ENCODE measurements at regions not wholly inside any gene's neighbourhood (a gene's known extent, or its start where the extent isn't known, plus 50 kb on each side); places are given as distances from the start of the nearest gene placed in this dataset.

GRCh38 chr5:110329955-110330525 is 396.4 kb downstream of the TMEM232 start:
- ChIA-PET RAD21 (ENCODE audit: low non-redundant PET in 1 of 2, low total read pairs in 2 of 2, uncharacterized antibody in 2 of 2, unreplicated experiment in 2 of 2) (no interaction called here), CTCF (no interaction called here), POLR2A (no interaction called here)
- no peak for ATAC-seq
- intact Hi-C loops (cut with micrococcal nuclease) = no loop called here
- no peaks in the 10 kb centered on the region for H3K4me1 ChIP-seq (ENCODE audit: control insufficient read depth in 1 of 2, insufficient read depth in 2 of 2, low read length in 2 of 2)
- H3K4me3 ChIP-seq (replicated peaks in 1 of 2; ENCODE audit: low read depth in 1 of 2, low read length in 2 of 2) = no peak overlapping the region
- no peaks in the 10 kb centered on the region for H3K27me3 ChIP-seq (ENCODE audit: insufficient read depth, low read length)
- H3K9ac ChIP-seq (ENCODE audit: low read length) = no peak overlapping the region
- DNase-seq (ENCODE audit: low read depth, low spot score) = no peak
- H3K9me2 ChIP-seq (ENCODE audit: insufficient read depth) = no peaks in the 10 kb centered on the region
- H2AFZ ChIP-seq (ENCODE audit: low read depth, low read length, poor library complexity, severe bottlenecking) = no peak overlapping the region
- no peaks in the 10 kb centered on the region for H3K9me3 ChIP-seq (ENCODE audit: control insufficient read depth in 1 of 2, insufficient read depth in 1 of 2, low read depth in 1 of 2, low read length in 2 of 2)
- TF ChIP-seq ELF1 (IDR thresholded peaks at IDR 0.05; ENCODE audit: borderline replicate concordance, low read depth) (no peak), POLR2AphosphoS5 (IDR thresholded peaks at IDR 0.05; ENCODE audit: low read depth, low read length) (no peak), RAD21 (IDR thresholded peaks at IDR 0.05; ENCODE audit: low read depth) (no peak), SRF (IDR thresholded peaks at IDR 0.05; ENCODE audit: low read depth) (no peak), MAX (IDR thresholded peaks at IDR 0.05) (no peak), CTCF (IDR thresholded peaks at IDR 0.05 in 2 of 3, conservative IDR thresholded peaks at IDR 0.05 in 1 of 3; ENCODE audit: borderline replicate concordance in 1 of 3, insufficient read depth in 1 of 3, low read depth in 2 of 3, low read length in 2 of 3) (no peak), ZNF274 (IDR thresholded peaks at IDR 0.05; ENCODE audit: low read depth, low read length) (no peak)
- no peak overlapping the region for H3K27ac ChIP-seq (ENCODE audit: low read depth, low read length)
- BruUV-seq (replicated peaks) = no TSS peak
- no peaks in the 10 kb centered on the region for H3K79me2 ChIP-seq (ENCODE audit: insufficient read depth, low read length)
- H4K20me1 ChIP-seq (ENCODE audit: insufficient read depth) = no peaks in the 10 kb centered on the region
- no peak overlapping the region for H3K4me2 ChIP-seq (ENCODE audit: low read length)
- no peaks in the 10 kb centered on the region for H3K36me3 ChIP-seq (ENCODE audit: control insufficient read depth in 1 of 2, insufficient read depth in 2 of 2, low read length in 2 of 2)

GRCh38 chr5:110333384-110333783 is 393.1 kb downstream of the TMEM232 start:
- CTCF ChIA-PET = interaction anchor here (1.3 kb wide), 1 partner anchor 289 kb away, joined by 5 read pairs; no protein-coding TSS in a partner anchor
- POLR2A ChIA-PET = no interaction called here
- ATAC-seq = no peak
- TF ChIP-seq MAX (IDR thresholded peaks at IDR 0.05) (no peak), RAD21 (IDR thresholded peaks at IDR 0.05; ENCODE audit: low read depth) (peak; percentile 44), CEBPB (IDR thresholded peaks at IDR 0.05; ENCODE audit: low read depth) (no peak), JUND (IDR thresholded peaks at IDR 0.05) (no peak), SP1 (IDR thresholded peaks at IDR 0.05; ENCODE audit: low read depth) (no peak), ZBTB33 (IDR thresholded peaks at IDR 0.05; ENCODE audit: extremely low read depth, insufficient replicate concordance, low read length) (no peak), EGR1 (IDR thresholded peaks at IDR 0.05; ENCODE audit: low read depth) (no peak), EZH2 (IDR thresholded peaks at IDR 0.05) (no peak), FOSL1 (IDR thresholded peaks at IDR 0.05; ENCODE audit: low read depth) (no peak), SIN3A (IDR thresholded peaks at IDR 0.05; ENCODE audit: low read depth) (no peak)

More at GRCh38 chr5:110333384-110333783, 393.1 kb downstream of the TMEM232 start:
- Histone ChIP-seq H2AFZ (ENCODE audit: low read depth, low read length, poor library complexity, severe bottlenecking) (no peak overlapping the region), H3K4me1 (ENCODE audit: control insufficient read depth in 1 of 2, insufficient read depth in 2 of 2, low read length in 2 of 2) (no peaks in the 10 kb centered on the region), H4K20me1 (ENCODE audit: insufficient read depth) (no peaks in the 10 kb centered on the region), H3K4me2 (ENCODE audit: low read length) (no peak overlapping the region), H3K9ac (ENCODE audit: low read length) (no peak overlapping the region), H3K27ac (ENCODE audit: low read depth, low read length) (no peak overlapping the region), H3K4me3 (replicated peaks in 1 of 2; ENCODE audit: low read depth in 1 of 2, low read length in 2 of 2) (no peak overlapping the region), H3K36me3 (ENCODE audit: control insufficient read depth in 1 of 2, insufficient read depth in 2 of 2, low read length in 2 of 2) (no peaks in the 10 kb centered on the region), H3K79me2 (ENCODE audit: insufficient read depth, low read length) (no peaks in the 10 kb centered on the region), H3K9me2 (ENCODE audit: insufficient read depth) (no peaks in the 10 kb centered on the region), H3K9me3 (ENCODE audit: control insufficient read depth in 1 of 2, insufficient read depth in 1 of 2, low read depth in 1 of 2, low read length in 2 of 2) (no peaks in the 10 kb centered on the region), H3K27me3 (ENCODE audit: insufficient read depth, low read length) (no peaks in the 10 kb centered on the region)
- peak; percentile 3 for DNase-seq (ENCODE audit: low read depth, low spot score)
- RAD21 ChIA-PET (ENCODE audit: low non-redundant PET in 1 of 2, low total read pairs in 2 of 2, uncharacterized antibody in 2 of 2, unreplicated experiment in 2 of 2) = no interaction called here
- no TSS peak for BruUV-seq (replicated peaks)
- intact Hi-C loops (cut with micrococcal nuclease) = no loop called here
